Thoracic aorta (tissue), 2 donors: ENCODE measurements at regions not wholly inside any gene's neighbourhood (a gene's known extent, or its start where the extent isn't known, plus 50 kb on each side); places are given as distances from the start of the nearest gene placed in this dataset.

Source experiments
- ATAC-seq: fragments of 150-250 bp; one replicate; pipeline ENCODE4 v1.8.0; 2017; ENCODE audit warnings: low read depth; ENCODE audit not compliant: insufficient number of reproducible peaks, low FRiP score
- DNase-seq: peaks from one replicate; pipeline ENCODE4 v3.0.0-alpha.2; 2020; ENCODE audit warnings: low spot score
- H3K27ac ChIP-seq, 2 donors: fragments of 200-600 bp; sonication (generic); 1 replicate in 1 of 2; 2 replicates in 1 of 2; pipeline ENCODE4 v1.5.1; 2016; ENCODE audit warnings: mild to moderate bottlenecking in 2 of 2, moderate library complexity in 2 of 2
- H3K27me3 ChIP-seq: fragments of 200-600 bp; sonication (generic); replicated peaks from 2 replicates; pipeline ENCODE4 v1.6.0; 2016; ENCODE audit warnings: mild to moderate bottlenecking; ENCODE audit not compliant: insufficient read depth
- H3K36me3 ChIP-seq: fragments of 200-600 bp; sonication (generic); one replicate; pipeline ENCODE4 v1.5.1; 2016
- H3K4me1 ChIP-seq, 2 donors: fragments of 200-600 bp; sonication (generic); 1 replicate in 1 of 2; 2 replicates in 1 of 2; pipeline versions ENCODE4 v1.5.1 to v1.6.0; 2016; ENCODE audit warnings: low read depth in 2 of 2, mild to moderate bottlenecking in 1 of 2; ENCODE audit not compliant: control insufficient read depth in 1 of 2
- H3K4me3 ChIP-seq: fragments of 200-600 bp; sonication (generic); 2 replicates; pipeline ENCODE4 v1.5.1; 2016; ENCODE audit warnings: mild to moderate bottlenecking
- H3K9me3 ChIP-seq: fragments of 200-600 bp; sonication (generic); 2 replicates; pipeline ENCODE4 v1.5.1; 2016
- TF ChIP-seq, protein P1 (sequence below): fragments of 200-600 bp; sonication (generic); IDR thresholded peaks from one replicate; pipeline ENCODE4 v1.5.1; 2019; ENCODE audit warnings: antibody characterized with exemption

DNA sequence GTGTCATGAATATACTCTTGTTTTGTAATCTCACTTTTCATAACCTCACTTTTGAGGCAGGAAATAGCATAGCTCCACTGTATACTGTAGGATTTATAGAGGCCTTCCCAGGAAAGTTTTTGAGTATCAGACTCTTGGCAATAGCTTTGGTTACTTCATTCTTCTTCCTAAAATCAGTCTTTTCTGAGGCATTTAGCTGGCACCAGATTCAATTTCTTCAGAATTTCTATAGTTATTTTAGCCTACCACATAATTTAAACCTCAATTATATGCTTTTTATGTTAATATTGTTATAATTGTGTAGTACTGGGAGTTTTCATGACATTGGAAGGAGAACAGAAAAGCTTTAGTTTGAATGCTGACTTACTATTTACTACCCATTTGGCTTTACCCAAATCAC is 322.3 kb upstream of the FAR2 start:
- Histone ChIP-seq H3K4me1 (no peaks in the 10 kb centered on the region), H3K27me3 (no peaks in the 10 kb centered on the region), H3K27ac (no peak overlapping the region), H3K9me3 (no peaks in the 10 kb centered on the region), H3K4me3 (no peak overlapping the region), H3K36me3 (no peaks in the 10 kb centered on the region)
- no peak for DNase-seq
- no peak for ATAC-seq
- TF ChIP-seq, protein P1, sequence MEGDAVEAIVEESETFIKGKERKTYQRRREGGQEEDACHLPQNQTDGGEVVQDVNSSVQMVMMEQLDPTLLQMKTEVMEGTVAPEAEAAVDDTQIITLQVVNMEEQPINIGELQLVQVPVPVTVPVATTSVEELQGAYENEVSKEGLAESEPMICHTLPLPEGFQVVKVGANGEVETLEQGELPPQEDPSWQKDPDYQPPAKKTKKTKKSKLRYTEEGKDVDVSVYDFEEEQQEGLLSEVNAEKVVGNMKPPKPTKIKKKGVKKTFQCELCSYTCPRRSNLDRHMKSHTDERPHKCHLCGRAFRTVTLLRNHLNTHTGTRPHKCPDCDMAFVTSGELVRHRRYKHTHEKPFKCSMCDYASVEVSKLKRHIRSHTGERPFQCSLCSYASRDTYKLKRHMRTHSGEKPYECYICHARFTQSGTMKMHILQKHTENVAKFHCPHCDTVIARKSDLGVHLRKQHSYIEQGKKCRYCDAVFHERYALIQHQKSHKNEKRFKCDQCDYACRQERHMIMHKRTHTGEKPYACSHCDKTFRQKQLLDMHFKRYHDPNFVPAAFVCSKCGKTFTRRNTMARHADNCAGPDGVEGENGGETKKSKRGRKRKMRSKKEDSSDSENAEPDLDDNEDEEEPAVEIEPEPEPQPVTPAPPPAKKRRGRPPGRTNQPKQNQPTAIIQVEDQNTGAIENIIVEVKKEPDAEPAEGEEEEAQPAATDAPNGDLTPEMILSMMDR: no peak

- H3K4me3 ChIP-seq: no peak overlapping the region
- no peaks in the 10 kb centered on the region for H3K27me3 ChIP-seq
- DNase-seq (no peak), ATAC-seq (no peak)
- no peaks in the 10 kb centered on the region for H3K4me1 ChIP-seq
- no peaks in the 10 kb centered on the region for H3K36me3 ChIP-seq
- no peaks in the 10 kb centered on the region for H3K9me3 ChIP-seq
- TF ChIP-seq, protein P1: no peak
- H3K27ac ChIP-seq: no peak overlapping the region
Measured at GRCh38 chr12:28827861-28828260, 321.2 kb upstream of the FAR2 start.

GRCh38 chr12:28828318-28828717 is 320.8 kb upstream of the FAR2 start:
- H3K4me1 ChIP-seq: no peaks in the 10 kb centered on the region
- no peaks in the 10 kb centered on the region for H3K9me3 ChIP-seq
- no peaks in the 10 kb centered on the region for H3K36me3 ChIP-seq
- H3K27ac ChIP-seq: no peak overlapping the region
- no peaks in the 10 kb centered on the region for H3K27me3 ChIP-seq
- DNase-seq: no peak
- no peak for ATAC-seq
- H3K4me3 ChIP-seq: no peak overlapping the region
- TF ChIP-seq, protein P1: no peak

- no peaks in the 10 kb centered on the region for H3K36me3 ChIP-seq
- no peak overlapping the region for H3K27ac ChIP-seq
- H3K27me3 ChIP-seq: no peaks in the 10 kb centered on the region
- ATAC-seq (no peak), DNase-seq (no peak)
- H3K4me1 ChIP-seq: no peaks in the 10 kb centered on the region
- H3K9me3 ChIP-seq: no peaks in the 10 kb centered on the region
- H3K4me3 ChIP-seq: no peak overlapping the region
- TF ChIP-seq, protein P1: no peak
Measured at GRCh38 chr12:28830491-28830890, 318.6 kb upstream of the FAR2 start.

GRCh38 chr12:28844718-28845117 is 304.4 kb upstream of the FAR2 start:
- H3K9me3 ChIP-seq: no peaks in the 10 kb centered on the region
- TF ChIP-seq, protein P1: no peak
- H3K27ac ChIP-seq: no peak overlapping the region
- DNase-seq: no peak
- no peaks in the 10 kb centered on the region for H3K4me1 ChIP-seq
- no peaks in the 10 kb centered on the region for H3K27me3 ChIP-seq
- ATAC-seq: no peak
- no peaks in the 10 kb centered on the region for H3K36me3 ChIP-seq
- H3K4me3 ChIP-seq: no peak overlapping the region
